ENCODE measurements at regions not wholly inside any gene's neighbourhood (a gene's known extent, or its start where the extent isn't known, plus 50 kb on each side); places are given as distances from the start of the nearest gene placed in this dataset.
A peak's percentile ranks its signal among the peaks of the same experiment; 100 is the strongest.

DNA sequence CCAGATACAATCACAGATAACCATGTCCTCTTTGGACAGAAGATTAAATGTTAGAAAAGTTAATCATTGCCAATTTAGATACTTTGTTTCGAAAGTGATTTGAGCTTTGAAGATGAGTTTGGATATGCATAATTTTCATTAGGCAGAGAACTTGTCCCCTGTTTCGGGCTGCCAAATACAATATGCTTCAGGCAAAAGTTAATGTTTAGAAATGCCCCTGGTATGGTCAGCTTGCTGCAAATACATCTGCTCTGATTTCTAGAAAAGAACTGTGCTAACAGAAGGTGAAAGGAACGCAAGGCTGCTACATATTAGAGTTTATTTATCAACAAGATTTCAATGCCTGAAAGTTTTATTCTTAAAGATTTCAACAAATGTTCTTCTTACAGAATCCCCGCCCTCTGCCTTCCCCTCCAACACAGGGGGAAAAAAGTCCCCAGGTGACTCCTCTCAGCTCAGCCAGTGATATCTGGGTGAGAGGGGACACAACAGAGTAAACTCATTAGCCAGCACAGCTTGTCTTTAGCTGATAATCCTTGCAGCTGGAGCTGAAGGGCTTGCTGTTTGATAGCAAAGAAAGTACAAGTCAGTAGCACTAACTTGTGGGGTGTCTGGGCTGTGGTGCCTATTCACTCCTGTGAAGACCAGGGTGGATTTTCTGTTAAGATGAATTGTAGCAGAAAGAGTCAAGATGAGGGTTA, 435.7 kb downstream of the DMAC1 start:
- WGBS (ENCODE audit: low lambda C conversion rate), result 78% methylated on average over 3 of the region's 4 CpGs

More for the DNA sequence above, 435.7 kb downstream of the DMAC1 start:
- POLR2A ChIA-PET, result no interaction called here
- Histone ChIP-seq H2AFZ (ENCODE audit: low read depth) (no peak overlapping the region), H3K9me3 (no peaks in the 10 kb centered on the region), H4K20me1 (ENCODE audit: insufficient read depth) (no peaks in the 10 kb centered on the region), H3K4me3 (ENCODE audit: low read depth in 2 of 2, low read length in 1 of 2) (no peak overlapping the region), H3K4me1 (ENCODE audit: control insufficient read depth in 1 of 2, insufficient read depth in 2 of 2, low read depth in 1 of 2, low read length in 1 of 2) (peaks cover 12 to 15% of the 10 kb centered on the region in 2 experiments), H3K9me2 (no peaks in the 10 kb centered on the region), H3K27ac (ENCODE audit: low read depth in 2 of 2, low read length in 1 of 2) (no peak overlapping the region), H3K27me3 (ENCODE audit: insufficient read depth) (no peaks in the 10 kb centered on the region), H3F3A (replicated peaks; ENCODE audit: insufficient read depth) (peaks cover 3% of the 10 kb centered on the region), H3K36me3 (replicated peaks in 1 of 2; ENCODE audit: control insufficient read depth in 1 of 2, insufficient read depth in 2 of 2, low read length in 1 of 2) (no peaks in the 10 kb centered on the region), H3K9ac (no peak overlapping the region), H3K79me2 (ENCODE audit: insufficient read depth) (no peaks in the 10 kb centered on the region), H3K4me2 (no peak overlapping the region)
- CTCF ChIA-PET, result interaction anchor here (0.6 to 2.0 kb wide), 3 partner anchors 16 to 176 kb away, joined by 3 to 5 read pairs (median 3); no protein-coding TSS in a partner anchor
- DNase-seq, result peak; percentile 11
- TF ChIP-seq SMC3 (IDR thresholded peaks at IDR 0.05; ENCODE audit: low read depth, low read length) (no peak), GABPA (IDR thresholded peaks at IDR 0.05; ENCODE audit: low read depth) (no peak), MEF2A (IDR thresholded peaks at IDR 0.05; ENCODE audit: borderline replicate concordance, low read depth) (no peak), RFX5 (IDR thresholded peaks at IDR 0.05; ENCODE audit: low read length) (no peak), RXRA (IDR thresholded peaks at IDR 0.05; ENCODE audit: borderline replicate concordance, low read depth) (no peak), USF1 (IDR thresholded peaks at IDR 0.05; ENCODE audit: borderline replicate concordance, low read depth) (no peak), CHD2 (IDR thresholded peaks at IDR 0.05; ENCODE audit: low read length, partially characterized antibody) (no peak), ZBTB33 (IDR thresholded peaks at IDR 0.05; ENCODE audit: borderline replicate concordance, low read depth) (no peak), MAX (IDR thresholded peaks at IDR 0.05; ENCODE audit: low read depth) (no peak), EP300 (IDR thresholded peaks at IDR 0.05; ENCODE audit: borderline replicate concordance in 1 of 2, low read depth in 1 of 2, low read length in 1 of 2) (no peak), NRF1 (IDR thresholded peaks at IDR 0.05; ENCODE audit: low read depth, low read length) (no peak), TCF12 (IDR thresholded peaks at IDR 0.05) (no peak), TEAD4 (IDR thresholded peaks at IDR 0.05; ENCODE audit: borderline replicate concordance, insufficient read depth) (no peak)
- TF ChIP-seq, protein P1, sequence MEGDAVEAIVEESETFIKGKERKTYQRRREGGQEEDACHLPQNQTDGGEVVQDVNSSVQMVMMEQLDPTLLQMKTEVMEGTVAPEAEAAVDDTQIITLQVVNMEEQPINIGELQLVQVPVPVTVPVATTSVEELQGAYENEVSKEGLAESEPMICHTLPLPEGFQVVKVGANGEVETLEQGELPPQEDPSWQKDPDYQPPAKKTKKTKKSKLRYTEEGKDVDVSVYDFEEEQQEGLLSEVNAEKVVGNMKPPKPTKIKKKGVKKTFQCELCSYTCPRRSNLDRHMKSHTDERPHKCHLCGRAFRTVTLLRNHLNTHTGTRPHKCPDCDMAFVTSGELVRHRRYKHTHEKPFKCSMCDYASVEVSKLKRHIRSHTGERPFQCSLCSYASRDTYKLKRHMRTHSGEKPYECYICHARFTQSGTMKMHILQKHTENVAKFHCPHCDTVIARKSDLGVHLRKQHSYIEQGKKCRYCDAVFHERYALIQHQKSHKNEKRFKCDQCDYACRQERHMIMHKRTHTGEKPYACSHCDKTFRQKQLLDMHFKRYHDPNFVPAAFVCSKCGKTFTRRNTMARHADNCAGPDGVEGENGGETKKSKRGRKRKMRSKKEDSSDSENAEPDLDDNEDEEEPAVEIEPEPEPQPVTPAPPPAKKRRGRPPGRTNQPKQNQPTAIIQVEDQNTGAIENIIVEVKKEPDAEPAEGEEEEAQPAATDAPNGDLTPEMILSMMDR (IDR thresholded peaks at IDR 0.05), result no peak

Data from SK-N-SH (cell line).